HG02943 (cell line): ENCODE measurements at regions not wholly inside any gene's neighbourhood (a gene's known extent, or its start where the extent isn't known, plus 50 kb on each side); places are given as distances from the start of the nearest gene placed in this dataset.
"Not testable (repeated sequence)": the region's sequence is repeated elsewhere in the genome, so short reads cannot be mapped to it uniquely, and the experiment has no call there.

Source experiments
- ATAC-seq: cut with Tn5 transposase; IDR thresholded peaks from one replicate; pipeline ENCODE4 v1.9.1; 2021; ENCODE audit warnings: mild to moderate bottlenecking, low read depth, moderate library complexity; ENCODE audit not compliant: unreplicated experiment

- no peak for ATAC-seq
These were observed 158.7 kb downstream of the FOXL1 start for GRCh38 chr16:86737083-86737482.

- ATAC-seq, result not testable (repeated sequence)
These were observed 160.0 kb downstream of the FOXL1 start for GRCh38 chr16:86738322-86738721.

GRCh38 chr16:86739178-86739577 is 160.8 kb downstream of the FOXL1 start:
- no peak for ATAC-seq

GRCh38 chr16:86739808-86740207 is 161.5 kb downstream of the FOXL1 start:
- no peak for ATAC-seq

GRCh38 chr16:86740298-86740697 is 161.9 kb downstream of the FOXL1 start:
- ATAC-seq, result no peak

- no peak for ATAC-seq
These were observed 162.8 kb downstream of the FOXL1 start for GRCh38 chr16:86740906-86741799.

GRCh38 chr16:86747761-86748160 is 169.4 kb downstream of the FOXL1 start:
- no peak for ATAC-seq

GRCh38 chr16:86748652-86749051 is 170.3 kb downstream of the FOXL1 start:
- no peak for ATAC-seq

- no peak for ATAC-seq
These were observed 173.0 kb downstream of the FOXL1 start for GRCh38 chr16:86751076-86752030.

- ATAC-seq, result no peak
These were observed 174.3 kb downstream of the FOXL1 start for GRCh38 chr16:86752582-86753175.

- no peak for ATAC-seq
These were observed 175.1 kb downstream of the FOXL1 start for GRCh38 chr16:86753399-86753798.

GRCh38 chr16:86755571-86756006 is 177.2 kb downstream of the FOXL1 start:
- no peak for ATAC-seq

- no peak for ATAC-seq
These were observed 178.7 kb downstream of the FOXL1 start for GRCh38 chr16:86756882-86757703.

- ATAC-seq, result no peak
These were observed 179.3 kb downstream of the FOXL1 start for GRCh38 chr16:86757704-86758040.

- ATAC-seq, result no peak
These were observed 180.6 kb downstream of the FOXL1 start for GRCh38 chr16:86758932-86759331.

- ATAC-seq, result no peak
These were observed 183.0 kb downstream of the FOXL1 start for GRCh38 chr16:86761111-86762031.

GRCh38 chr16:86762095-86762494 is 183.7 kb downstream of the FOXL1 start:
- no peak for ATAC-seq

- ATAC-seq, result no peak
These were observed 185.5 kb downstream of the FOXL1 start for GRCh38 chr16:86763819-86764218.

GRCh38 chr16:86764551-86764950 is 186.2 kb downstream of the FOXL1 start:
- ATAC-seq, result no peak
